Transverse colon (tissue), 3 donors: ENCODE measurements at regions not wholly inside any gene's neighbourhood (a gene's known extent, or its start where the extent isn't known, plus 50 kb on each side); places are given as distances from the start of the nearest gene placed in this dataset.

Experiments
- CTCF ChIP-seq, 5 experiments: fragments of 200-600 bp in 3 of 5; fragments of 450-650 bp in 2 of 5; sonication (generic) in 3 of 5; IDR thresholded peaks; 1 replicate in 2 of 5; 2 replicates in 3 of 5; pipeline ENCODE4 v1.5.1; 2016 to 2017; ENCODE audit warnings: antibody characterized with exemption in 5 of 5, inconsistent platforms in 3 of 5, mild to moderate bottlenecking in 2 of 5, moderate library complexity in 1 of 5
- EP300 ChIP-seq: sonication (generic); formaldehyde crosslinking; IDR thresholded peaks from one replicate; pipeline ENCODE4 v1.6.1; 2017; ENCODE audit warnings: antibody characterized with exemption, low read depth
- POLR2A ChIP-seq: fragments of 450-650 bp; IDR thresholded peaks from one replicate; pipeline ENCODE4 v1.6.1; 2016; ENCODE audit warnings: antibody characterized with exemption, mild to moderate bottlenecking, moderate library complexity

- no peak for TF ChIP-seq EP300
- no peak for TF ChIP-seq CTCF (IDR thresholded peaks at IDR 0.05)
- TF ChIP-seq POLR2A: no peak
Observed at GRCh38 chr14:38629412-38629811, 373.5 kb upstream of the CLEC14A start.
